DND-41 (cell line): ENCODE measurements at regions not wholly inside any gene's neighbourhood (a gene's known extent, or its start where the extent isn't known, plus 50 kb on each side); places are given as distances from the start of the nearest gene placed in this dataset.

Experiments used
- CTCF ChIP-seq: IDR thresholded peaks from 2 replicates; pipeline ENCODE4 v1.5.1; 2012; ENCODE audit warnings: borderline replicate concordance, low read length, moderate library complexity, mild to moderate bottlenecking; ENCODE audit not compliant: poor library complexity, severe bottlenecking; ENCODE audit errors: extremely low read depth
- EZH2 ChIP-seq: IDR thresholded peaks from 3 replicates; pipeline ENCODE4 v1.6.1; 2012; ENCODE audit warnings: borderline replicate concordance, low read depth, mild to moderate bottlenecking, moderate library complexity, low read length, inconsistent platforms; ENCODE audit not compliant: severe bottlenecking

GRCh38 chr2:175432021-175432420 lies 250.5 kb upstream of the ATP5MC3 start:
- TF ChIP-seq CTCF (no peak), EZH2 (no peak)
